GM12875 (cell line): ENCODE measurements at regions not wholly inside any gene's neighbourhood (a gene's known extent, or its start where the extent isn't known, plus 50 kb on each side); places are given as distances from the start of the nearest gene placed in this dataset.

Experiments used
- H3K4me3 ChIP-seq: one replicate; pipeline ENCODE4 v1.5.1; 2011; ENCODE audit warnings: low read depth, low read length, control low read depth
- CTCF ChIP-seq: IDR thresholded peaks from 2 replicates; pipeline ENCODE4 v1.5.1; 2011; ENCODE audit warnings: low read depth, mild to moderate bottlenecking, control low read depth, inconsistent platforms, low read length, moderate library complexity, borderline replicate concordance; ENCODE audit not compliant: insufficient read depth

GRCh38 chr5:153086486-153086885 lies 404.0 kb upstream of the GRIA1 start:
- H3K4me3 ChIP-seq = no peak overlapping the region
- no peak for TF ChIP-seq CTCF

- no peak overlapping the region for H3K4me3 ChIP-seq
- TF ChIP-seq CTCF = no peak
Measured at GRCh38 chr5:153088538-153088937, 401.9 kb upstream of the GRIA1 start.

- no peak for TF ChIP-seq CTCF
- H3K4me3 ChIP-seq = peak overlapping the region; percentile 10
Measured at GRCh38 chr5:153094333-153094732, 396.1 kb upstream of the GRIA1 start.

- H3K4me3 ChIP-seq = no peak overlapping the region
- TF ChIP-seq CTCF = no peak
Measured at GRCh38 chr5:153096381-153096780, 394.1 kb upstream of the GRIA1 start.

GRCh38 chr5:153099328-153099727 lies 391.1 kb upstream of the GRIA1 start:
- no peak for TF ChIP-seq CTCF
- no peak overlapping the region for H3K4me3 ChIP-seq

- no peak for TF ChIP-seq CTCF
Measured at GRCh38 chr5:153101235-153102180, 389.0 kb upstream of the GRIA1 start.

GRCh38 chr5:153116916-153117315 lies 373.6 kb upstream of the GRIA1 start:
- no peak for TF ChIP-seq CTCF
- no peak overlapping the region for H3K4me3 ChIP-seq

More at GRCh38 chr5:153101235-153102180, 389.0 kb upstream of the GRIA1 start:
- no peak overlapping the region for H3K4me3 ChIP-seq
